NCI-H2171 treated with DMSO at 0.1 percent for 48 hours (cell line): ENCODE measurements at regions not wholly inside any gene's neighbourhood (a gene's known extent, or its start where the extent isn't known, plus 50 kb on each side); places are given as distances from the start of the nearest gene placed in this dataset.

ENCODE experiments used
- DNase-seq: peaks from one replicate; lab custom pipeline; 2025; lab: John Stamatoyannopoulos, UW

DNA sequence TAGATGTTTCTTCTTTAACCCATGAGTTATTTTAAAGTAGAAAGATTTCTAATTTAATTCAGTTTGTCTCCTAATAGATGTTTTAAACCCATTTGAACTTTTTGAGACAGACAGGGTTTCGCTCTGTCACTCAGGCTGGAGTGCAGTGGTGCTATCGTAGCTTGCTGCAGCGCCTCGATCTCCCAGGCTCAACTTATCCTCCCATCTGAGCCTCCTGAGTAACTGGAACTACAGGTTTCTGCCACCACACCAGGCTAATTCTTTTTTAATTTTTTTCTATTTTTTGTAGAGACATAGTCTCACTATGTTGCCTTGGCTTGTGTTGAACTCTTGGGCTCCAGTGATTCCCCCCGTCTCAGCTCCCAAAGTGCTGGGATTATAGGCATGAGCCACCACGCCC, 53.0 kb upstream of the RAB18 start:
- no peak for DNase-seq

DNA sequence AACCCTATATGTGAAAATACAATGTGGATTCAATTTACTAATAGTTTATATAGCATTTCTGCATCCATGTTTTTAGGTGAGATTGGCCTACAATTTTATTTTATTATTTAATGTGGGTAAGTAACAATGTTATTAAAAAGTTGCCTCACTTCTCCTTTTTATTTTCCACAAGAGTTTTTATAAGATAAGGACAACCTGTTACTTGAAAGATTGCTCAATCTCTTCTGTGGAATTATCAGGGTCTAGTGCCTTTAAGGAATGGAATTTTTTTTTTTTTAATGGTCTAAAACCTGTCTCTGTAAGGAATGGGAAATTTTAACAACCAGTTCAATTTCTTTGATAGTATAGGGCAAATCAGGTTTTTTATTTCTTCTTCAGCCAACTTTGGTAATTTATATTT, 53.9 kb upstream of the RAB18 start:
- no peak for DNase-seq

DNA sequence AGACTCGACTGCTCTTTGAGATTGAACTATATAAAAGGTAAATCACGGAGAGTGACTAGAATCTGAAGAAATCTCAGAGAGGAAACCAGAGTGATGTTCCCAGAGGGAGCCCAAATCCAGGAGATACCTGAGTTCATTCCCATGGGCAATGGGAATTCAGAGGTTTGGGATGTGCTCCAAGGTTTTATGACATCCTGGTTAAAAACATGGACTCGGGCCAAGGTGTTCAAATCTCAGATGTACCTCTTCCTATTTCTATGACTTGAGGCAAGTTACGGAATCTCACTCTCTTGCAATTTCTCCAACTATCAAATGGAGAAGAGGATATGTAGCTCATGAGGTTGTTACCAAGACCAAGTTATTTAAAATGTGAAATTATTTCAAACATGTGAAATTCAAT, 54.5 kb upstream of the RAB18 start:
- DNase-seq = no peak

DNA sequence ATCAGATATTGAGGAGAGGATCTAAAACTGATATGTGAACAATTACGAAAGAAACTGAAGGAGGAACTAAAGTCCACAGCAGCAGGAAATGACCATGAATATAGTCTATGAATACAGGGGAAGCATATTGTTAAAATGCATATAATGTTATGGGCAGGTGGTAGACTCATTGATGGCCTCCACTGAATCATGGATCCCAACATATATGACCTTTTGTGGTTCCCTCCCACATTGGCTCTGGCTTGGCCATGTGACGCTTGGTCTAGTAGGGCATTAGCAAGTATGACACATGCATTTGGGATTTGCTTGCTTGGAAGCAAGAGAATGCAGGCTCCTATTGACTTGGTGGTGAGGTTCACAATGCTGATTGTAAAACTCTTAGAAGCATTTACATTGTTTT, 55.2 kb upstream of the RAB18 start:
- DNase-seq = no peak

DNA sequence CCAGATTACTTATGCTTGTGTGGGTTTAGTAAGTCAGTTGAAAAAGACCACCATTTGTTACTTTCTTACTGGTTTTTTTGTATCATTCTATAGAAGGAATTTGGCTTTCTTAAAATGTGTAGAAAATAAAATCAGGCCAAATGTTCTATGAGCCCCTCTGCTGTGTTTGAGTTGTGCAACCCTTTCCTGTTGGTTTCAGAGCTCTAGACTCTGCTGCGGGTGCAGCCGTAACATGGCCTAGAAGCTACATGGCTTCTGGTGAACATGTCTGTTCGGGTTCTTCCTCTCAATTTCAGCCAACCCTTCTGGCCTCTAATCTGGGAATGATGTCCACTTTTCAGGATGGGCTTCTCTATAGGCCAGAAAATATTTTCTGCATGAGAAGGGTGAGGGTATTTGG, 56.6 kb upstream of the RAB18 start:
- DNase-seq = no peak

DNA sequence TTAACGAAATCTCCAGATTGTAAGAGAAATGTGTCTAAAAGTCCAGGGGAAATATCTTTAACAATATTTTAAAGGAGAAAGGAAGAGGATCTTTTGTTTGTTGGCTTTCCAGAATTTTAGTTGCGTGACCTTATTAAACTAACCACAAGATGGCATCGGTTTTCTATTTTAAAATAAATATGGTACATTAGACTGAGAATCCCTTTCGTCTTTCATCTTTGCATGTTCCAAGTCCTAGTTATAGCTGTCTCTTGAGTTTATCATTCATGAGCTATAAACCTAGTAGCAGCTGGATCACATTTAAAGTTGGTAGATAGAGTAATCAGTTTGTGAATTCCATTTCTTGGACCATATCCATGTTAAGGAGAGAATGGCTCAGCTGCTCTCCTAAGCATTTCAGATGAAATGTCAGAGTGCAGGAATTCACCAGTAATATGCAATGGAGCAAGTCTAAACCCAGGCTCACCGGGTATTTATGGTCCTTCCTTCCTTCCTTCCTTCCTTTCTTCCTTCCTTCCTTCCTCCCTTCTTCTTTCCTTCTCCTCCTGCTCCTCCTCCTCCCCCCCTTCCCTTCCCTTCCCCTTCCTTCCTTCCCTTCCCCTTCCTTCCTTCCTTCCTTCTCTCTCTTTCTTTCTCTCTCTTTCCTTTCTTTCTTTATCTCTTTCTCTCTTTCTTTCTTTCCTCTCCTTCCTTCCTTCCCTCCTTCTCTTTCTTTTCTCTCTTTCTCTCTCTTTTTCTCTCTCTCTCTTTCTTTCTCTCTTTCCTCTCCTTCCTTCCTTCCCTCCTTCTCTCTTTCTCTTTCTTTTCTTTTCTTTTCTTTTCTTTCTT, 57.8 kb upstream of the RAB18 start:
- DNase-seq = peak; percentile 21

DNA sequence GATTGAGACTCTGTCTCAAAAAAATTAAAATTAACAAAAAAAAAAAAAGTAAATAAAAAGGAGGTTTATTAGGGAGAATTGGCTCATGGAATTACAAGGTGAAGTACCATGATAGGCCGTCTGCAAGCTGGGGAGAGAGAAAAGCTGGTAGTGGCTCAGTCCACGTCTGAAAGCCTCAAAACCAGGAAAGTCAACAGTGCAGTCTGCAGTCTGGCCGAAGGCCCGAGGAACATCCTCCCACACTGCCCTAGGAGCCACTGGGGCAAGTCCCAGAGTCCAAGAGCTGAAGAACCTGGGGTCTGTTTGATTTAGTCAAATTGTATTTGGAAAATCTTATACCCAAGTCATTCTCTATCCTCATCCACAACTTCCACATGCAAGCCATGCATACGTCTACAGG, 59.0 kb upstream of the RAB18 start:
- no peak for DNase-seq

DNA sequence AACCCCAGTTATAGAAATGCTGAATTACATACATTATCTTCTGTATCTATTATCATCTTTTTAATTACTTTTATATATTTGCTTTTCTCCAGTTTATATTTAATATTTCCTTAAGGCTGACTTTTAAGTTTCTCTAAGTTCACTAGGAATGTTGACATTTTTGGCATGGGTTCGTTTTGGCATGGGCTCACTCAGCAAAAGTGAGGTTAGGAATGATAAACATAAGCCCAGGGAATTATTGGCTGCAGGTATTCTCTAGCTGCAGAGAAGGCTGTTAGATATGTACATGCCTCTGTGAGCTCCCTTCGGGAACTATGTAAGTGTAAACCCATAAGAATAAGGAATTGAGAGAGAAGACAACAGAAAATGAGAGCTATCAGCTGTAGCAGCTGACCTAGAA, 63.6 kb upstream of the RAB18 start:
- no peak for DNase-seq

DNA sequence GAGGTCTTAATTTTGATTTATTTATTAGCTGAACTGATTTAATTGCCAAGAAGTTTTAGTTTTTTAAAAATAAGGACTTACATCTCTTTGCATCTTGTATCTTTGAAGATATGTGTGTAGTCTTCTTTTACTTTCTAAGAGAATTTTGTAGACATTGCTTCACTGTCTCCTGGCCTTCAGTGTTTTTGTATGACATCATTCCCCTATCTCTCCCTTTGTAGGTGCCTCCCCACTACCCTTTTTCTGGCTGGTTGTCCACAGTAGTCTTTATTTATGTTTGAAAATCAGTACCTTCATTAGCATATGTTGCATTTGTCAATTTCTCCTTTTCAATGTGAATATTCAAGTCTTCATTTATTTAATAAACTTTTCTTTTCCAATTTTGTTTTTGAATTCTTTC, 64.1 kb upstream of the RAB18 start:
- DNase-seq = no peak

DNA sequence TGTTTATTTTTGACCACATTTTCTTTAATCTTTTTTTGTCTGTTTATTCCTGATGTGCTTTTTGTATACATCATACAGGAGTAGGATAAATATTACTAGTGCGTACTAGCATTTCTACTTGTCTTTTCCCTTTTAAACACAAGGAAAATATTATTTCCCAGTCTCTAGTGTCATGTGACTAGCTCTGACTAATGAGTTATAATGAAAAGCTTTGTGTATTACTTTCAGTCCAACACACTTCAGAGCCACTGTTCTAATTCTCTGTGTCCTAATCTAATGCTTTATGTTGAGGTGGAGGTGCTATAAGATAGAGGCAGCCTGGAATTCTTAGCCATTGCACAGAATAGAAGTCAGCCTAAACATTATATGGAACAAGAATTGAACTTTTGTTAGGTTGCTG, 65.0 kb upstream of the RAB18 start:
- DNase-seq = no peak

DNA sequence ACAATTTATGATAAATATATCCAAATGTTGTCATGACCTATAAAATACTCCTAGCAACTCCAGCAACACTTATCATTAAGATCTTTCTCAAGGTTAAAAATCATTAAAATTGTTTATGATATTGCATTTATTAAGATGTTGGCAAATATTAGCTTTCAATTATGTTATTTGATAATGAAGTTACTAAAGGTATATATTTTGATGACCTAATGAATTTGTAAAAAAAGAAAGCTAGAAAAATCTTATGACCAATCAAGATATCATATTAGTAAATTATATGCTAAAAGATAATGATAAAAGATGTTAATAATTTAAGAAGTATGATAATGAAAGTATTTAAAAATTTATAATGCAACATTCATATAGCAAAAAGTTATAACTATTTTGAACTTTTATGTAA, 66.3 kb upstream of the RAB18 start:
- DNase-seq = no peak

DNA sequence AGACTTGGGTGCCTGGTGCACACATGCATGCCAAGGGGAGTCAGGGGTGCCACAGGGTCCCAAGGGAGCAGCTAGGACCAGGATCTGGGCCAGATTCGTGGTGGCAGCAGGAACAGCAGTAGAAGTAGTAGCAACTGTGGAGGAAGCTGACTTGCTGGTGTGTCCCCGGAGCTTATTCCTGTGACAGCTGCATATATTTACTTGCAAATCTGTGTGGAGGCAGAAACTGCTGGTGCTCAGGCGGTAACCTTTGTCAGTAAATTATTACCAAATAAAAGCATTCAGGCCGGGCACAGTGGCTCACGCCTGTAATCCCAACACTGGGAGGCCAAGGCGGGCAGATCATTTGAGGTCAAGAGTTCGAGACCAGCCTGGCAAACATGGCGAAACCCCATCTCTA, 67.4 kb upstream of the RAB18 start:
- DNase-seq = no peak

DNA sequence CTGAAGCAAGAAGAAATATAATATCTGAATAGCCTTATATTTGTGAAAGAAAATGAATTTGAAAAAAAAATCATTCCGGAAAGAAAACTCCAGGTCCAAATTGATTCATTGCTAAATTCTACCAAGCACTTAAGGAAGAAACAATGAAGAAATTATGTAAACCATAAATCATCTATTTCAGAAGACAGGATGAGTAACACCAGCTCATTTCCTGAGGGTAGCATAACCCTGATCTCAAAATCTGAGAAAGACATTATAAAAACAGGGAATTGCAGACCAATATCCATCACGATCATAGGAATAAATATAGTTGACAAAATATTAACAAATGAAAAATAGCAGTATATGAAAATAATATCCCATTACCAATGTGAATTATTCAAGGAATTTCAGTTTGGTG, 70.1 kb upstream of the RAB18 start:
- no peak for DNase-seq

DNA sequence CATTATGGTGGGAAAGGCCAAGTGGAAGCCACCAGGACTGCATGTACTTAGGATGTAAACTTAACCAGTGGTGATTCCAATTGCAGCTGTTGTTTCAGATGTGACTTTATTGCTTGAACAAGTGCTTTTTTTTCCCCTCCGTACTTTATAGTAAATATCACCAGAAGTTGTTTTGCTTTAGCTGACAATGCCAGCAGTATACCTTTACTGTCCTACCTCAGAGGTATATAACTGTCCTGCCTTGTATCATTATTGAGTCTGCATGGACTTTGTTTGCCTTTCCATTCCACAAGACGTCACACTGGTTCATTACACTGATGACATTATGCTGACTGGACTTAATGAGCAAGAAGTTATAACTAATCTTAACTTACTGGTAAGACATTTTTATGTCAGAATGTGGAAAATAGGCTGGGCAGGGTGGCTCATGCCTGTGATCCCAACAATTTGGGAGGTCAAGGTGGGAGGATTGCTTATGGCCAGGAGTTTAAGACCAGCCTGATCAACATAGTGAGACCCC, 77.1 kb upstream of the RAB18 start:
- no peak for DNase-seq

DNA sequence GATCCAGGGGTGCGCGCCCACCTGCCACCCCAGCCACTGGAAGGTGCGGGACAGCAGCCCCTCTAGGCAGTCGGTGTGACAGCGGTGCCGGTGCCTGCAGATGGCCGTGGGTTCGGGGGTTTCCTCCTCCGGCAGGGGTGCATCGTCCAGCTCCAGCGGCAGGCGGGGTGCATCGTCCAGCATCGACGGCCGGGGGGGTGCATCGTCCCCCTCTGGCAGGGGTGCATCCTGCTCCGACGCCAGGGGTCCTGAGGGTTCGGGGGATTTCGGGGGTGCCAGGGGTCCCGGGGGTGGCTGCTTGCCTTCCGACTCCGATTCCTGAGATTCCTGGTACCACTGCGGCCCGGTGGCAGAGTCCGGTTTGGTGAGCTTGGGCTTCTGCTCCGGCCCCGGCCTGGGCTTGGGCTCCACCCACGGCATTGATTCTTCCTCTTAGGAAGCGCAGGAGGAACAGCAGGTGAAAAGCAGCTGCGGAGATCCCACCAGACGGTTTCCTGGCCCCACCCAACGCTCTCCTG, 90.2 kb upstream of the RAB18 start:
- DNase-seq = no peak

DNA sequence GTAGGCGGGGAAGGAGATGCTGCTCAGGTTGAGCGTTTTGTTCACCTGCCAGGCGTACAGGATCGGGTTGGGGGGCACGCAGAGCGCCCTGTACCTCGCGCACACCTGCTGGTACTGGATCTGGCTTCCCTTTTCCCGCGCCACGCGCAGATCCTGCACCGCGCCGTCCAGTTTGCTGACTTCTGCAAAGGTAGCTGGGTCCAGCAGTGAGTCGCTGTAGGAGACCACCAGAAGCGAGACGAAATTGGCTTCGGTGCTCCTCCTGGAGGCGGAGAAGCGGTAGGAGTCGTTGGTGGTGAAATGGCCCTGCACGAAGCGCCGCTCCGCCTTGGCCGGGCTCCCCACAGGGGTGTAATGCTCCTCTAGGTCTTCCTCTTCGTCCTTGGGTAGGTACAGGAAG, 90.7 kb upstream of the RAB18 start:
- DNase-seq = no peak

DNA sequence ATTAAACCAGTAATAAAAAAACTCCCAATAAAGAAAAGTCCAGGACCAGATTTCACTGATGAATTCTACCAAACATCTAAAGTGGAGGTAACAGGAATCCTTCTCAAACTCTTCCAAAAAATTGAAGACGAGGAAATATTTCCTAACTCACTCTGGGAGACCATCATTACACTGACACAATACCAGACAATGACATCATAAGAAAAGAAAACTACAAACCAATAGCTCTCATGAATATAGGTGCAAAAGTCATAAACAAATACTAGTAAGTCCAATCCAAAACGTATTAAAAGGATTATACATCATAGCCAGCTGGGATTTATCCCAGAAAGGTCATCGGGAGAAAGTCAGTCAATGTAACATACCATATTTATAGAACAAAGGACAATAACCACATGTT, 94.0 kb upstream of the RAB18 start:
- DNase-seq = no peak

DNA sequence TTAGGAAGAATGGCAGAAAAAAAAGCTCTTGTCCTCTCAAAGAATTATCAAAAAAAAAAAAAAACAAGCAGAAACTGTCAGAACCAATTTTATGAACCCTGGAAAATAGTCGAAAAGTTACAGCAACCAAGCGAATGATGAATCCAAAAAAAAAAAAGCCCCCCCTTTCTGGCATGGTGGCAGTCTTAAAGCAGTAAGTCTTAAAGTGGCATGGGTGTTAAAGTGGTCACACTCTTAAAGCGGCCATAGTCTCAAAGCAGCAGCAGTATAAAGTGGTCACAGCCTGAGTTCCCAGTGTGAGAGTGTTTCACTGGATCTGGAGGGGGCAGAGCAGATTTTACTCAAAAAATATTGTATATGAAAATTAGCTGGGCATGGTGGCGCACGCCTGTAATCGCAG, 96.8 kb upstream of the RAB18 start:
- DNase-seq = no peak

DNA sequence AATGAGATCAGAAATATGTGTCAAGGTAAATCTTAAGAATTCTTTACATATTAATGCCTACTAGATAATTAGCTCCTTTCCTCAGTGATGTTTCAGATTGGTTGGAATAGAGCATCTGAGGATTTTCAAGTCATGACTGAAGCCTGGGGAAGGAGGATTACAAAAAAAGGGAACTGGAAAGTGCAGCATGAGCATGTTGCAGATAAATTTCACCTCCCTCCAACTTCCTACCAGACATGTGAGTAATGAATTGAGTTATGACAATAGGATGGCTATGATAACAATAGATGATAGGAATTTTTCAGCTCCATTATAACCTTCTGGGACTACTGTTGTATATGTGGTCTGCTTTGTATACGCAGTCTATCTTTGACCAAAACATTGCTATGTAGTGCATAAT, 104.2 kb upstream of the RAB18 start:
- DNase-seq = no peak

DNA sequence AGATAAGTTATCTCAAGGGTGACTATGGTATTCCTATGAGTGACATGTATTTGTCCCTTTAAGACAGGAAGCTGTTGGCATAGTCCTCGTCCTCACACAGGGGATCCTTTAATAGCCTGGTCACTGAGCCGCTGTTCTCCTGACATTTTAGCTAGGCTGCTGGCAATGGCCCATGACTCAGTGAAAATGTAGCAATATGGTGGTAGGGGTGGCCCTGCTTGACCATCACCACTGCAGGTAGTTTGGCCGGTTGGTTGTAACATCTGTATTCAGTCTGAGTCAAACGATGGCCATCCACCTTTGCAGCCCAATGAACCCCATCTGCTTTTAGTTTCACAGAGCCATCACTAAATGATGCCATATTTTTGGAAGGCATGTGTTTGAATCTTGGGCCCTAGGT, 110.1 kb upstream of the RAB18 start:
- DNase-seq = no peak

DNA sequence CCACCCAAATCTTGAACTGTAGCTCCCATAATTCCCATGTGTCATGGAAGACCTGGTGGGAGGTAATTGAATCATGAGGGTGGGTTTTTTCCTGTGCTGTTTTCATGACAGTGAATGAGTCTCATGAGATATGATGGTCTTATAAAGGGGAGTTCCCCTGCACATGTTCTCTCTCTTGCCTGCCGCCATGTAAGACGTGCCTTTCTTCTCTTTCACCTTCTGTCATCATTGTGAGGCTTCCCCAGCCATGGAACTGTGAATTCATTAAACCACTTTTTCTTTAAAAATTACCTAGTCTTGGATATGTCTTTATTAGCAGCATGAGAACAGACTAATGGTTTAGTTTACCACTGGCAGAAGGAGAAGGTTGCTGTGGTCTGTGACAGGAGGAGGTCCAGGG, 111.5 kb upstream of the RAB18 start:
- DNase-seq = no peak

DNA sequence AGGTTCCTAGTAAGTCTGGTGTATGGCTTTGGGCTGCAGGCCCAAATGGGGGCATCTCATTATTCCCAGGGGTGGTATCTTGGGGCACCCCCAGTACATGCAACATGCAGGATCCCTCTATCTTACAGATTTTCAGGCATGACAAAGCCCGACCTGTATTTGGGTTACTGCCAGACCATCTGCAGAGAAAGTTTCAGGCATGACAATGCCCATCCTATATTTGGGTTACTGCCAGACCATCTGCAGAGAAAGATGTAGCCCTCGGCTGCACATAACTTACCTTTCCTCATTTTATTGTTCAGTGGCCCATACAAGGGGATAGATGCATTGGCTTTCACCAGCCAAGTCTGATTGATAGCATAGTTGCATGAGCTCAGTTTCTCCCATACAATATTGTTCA, 112.2 kb upstream of the RAB18 start:
- peak; percentile 25 for DNase-seq

DNA sequence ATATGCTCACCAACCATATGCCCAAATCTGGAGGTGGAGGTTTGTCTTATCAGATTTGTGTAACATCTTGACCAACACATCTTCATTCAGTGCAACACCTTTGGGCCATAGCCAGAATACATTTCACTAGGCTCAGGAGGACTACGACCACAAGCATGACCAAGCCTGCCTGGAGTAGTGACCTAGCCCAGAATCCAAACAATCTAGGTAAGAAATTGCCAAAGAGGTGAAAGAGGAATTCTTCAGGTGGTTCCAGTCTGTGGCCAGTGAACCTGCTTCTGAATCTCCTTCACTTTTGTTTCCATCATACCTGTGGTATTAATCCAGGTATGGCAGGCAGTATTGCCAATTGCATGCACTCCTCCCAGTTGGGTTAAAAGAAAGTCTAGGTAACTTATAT, 112.8 kb upstream of the RAB18 start:
- DNase-seq = no peak

DNA sequence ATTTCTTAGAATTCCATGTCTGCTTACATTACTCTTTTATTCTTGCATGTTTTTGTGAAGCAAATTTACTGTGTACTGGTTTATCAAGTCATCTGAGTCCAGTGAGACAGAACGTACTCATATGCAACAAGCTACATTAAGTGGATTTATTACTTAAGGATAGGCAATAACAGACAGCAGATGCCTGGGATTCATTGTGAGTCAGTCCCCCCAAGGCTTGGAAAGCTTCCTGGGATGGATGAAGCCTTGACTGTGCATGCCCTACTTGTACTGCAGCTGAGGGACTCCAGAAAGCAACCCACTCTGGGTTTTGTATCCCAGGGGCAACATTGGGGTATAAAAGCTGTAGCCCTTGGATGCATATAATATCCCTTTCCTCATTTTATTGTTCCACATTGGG, 113.4 kb upstream of the RAB18 start:
- DNase-seq = no peak
